IMR-90 (cell line): ENCODE measurements at regions not wholly inside any gene's neighbourhood (a gene's known extent, or its start where the extent isn't known, plus 50 kb on each side); places are given as distances from the start of the nearest gene placed in this dataset.

Experiments used
- ATAC-seq: fragments of 200-7000 bp; cut with Tn5 transposase; 2 replicates; pipeline ENCODE4 v1.9.1; 2020; ENCODE audit warnings: low read depth, mild to moderate bottlenecking, moderate library complexity
- BruUV-seq: library from RNA; stranded (reverse); fragments of 400-500 nt; replicated peaks from 2 replicates; lab custom pipeline; 2021; lab: Mats Ljungman, UMichigan
- CTCF ChIA-PET: fragments of 300-600 bp; formaldehyde crosslinking; extraction: SDS; loops from one replicate; lab custom pipeline; 2021; ENCODE audit warnings: antibody characterized with exemption; lab: Yijun Ruan, JAX
- POLR2A ChIA-PET: fragments of 300-600 bp; sonication (Branson Sonifier 250); formaldehyde crosslinking; loops from one replicate; lab custom pipeline; 2022; ENCODE audit warnings: antibody characterized with exemption; ENCODE audit not compliant: unreplicated experiment; lab: Charles Lee
- DNase-seq: peaks from one replicate; pipeline ENCODE4 v3.0.0; 2013
- H2AFZ ChIP-seq: replicated peaks from 2 replicates; pipeline ENCODE3; 2013; ENCODE audit warnings: low read length, mild to moderate bottlenecking; ENCODE audit not compliant: poor library complexity
- H2AK5ac ChIP-seq: 2 replicates; pipeline ENCODE4 v1.6.1; 2013; ENCODE audit warnings: low read depth, low read length, inconsistent platforms
- H2AK9ac ChIP-seq: replicated peaks from 2 replicates; pipeline ENCODE3; 2013; ENCODE audit warnings: mild to moderate bottlenecking, low read depth, low read length, moderate library complexity; ENCODE audit not compliant: poor library complexity
- H2BK120ac ChIP-seq: 2 replicates; pipeline ENCODE4 v1.6.1; 2013; ENCODE audit warnings: low read depth, low read length, inconsistent platforms
- H2BK15ac ChIP-seq: 3 replicates; pipeline ENCODE4 v1.6.1; 2013; ENCODE audit warnings: low read depth, low read length, inconsistent platforms
- H2BK20ac ChIP-seq: 2 replicates; pipeline ENCODE4 v1.6.1; 2013; ENCODE audit warnings: low read depth, mild to moderate bottlenecking, inconsistent platforms, low read length, moderate library complexity
- H2BK5ac ChIP-seq: 2 replicates; pipeline ENCODE4 v1.6.1; 2013; ENCODE audit warnings: mild to moderate bottlenecking, low read depth, low read length, inconsistent platforms; ENCODE audit not compliant: poor library complexity, severe bottlenecking
- H3K14ac ChIP-seq: replicated peaks from 2 replicates; pipeline ENCODE4 v1.6.1; 2013; ENCODE audit warnings: low read depth, low read length, inconsistent platforms
- H3K18ac ChIP-seq: 2 replicates; pipeline ENCODE4 v1.6.1; 2013; ENCODE audit warnings: low read depth, low read length, control low read depth
- H3K23ac ChIP-seq: 2 replicates; pipeline ENCODE4 v1.6.1; 2013; ENCODE audit warnings: low read depth, low read length, inconsistent platforms
- H3K27ac ChIP-seq: 2 replicates; pipeline ENCODE4 v1.5.1; 2013; ENCODE audit warnings: mild to moderate bottlenecking, control low read depth, low read length; ENCODE audit not compliant: insufficient read depth
- H3K27me3 ChIP-seq: 2 replicates; pipeline ENCODE4 v1.6.1; 2013; ENCODE audit warnings: low read length; ENCODE audit not compliant: control insufficient read depth, insufficient read depth
- H3K36me3 ChIP-seq: 2 replicates; pipeline ENCODE4 v1.6.1; 2013; ENCODE audit warnings: low read length, mixed read lengths; ENCODE audit not compliant: control insufficient read depth, insufficient read depth
- H3K4ac ChIP-seq: 2 replicates; pipeline ENCODE4 v1.6.1; 2013; ENCODE audit warnings: low read depth, low read length, inconsistent platforms
- H3K4me1 ChIP-seq: 2 replicates; pipeline ENCODE4 v1.6.1; 2013; ENCODE audit warnings: low read length, mixed read lengths; ENCODE audit not compliant: control insufficient read depth, insufficient read depth
- H3K4me2 ChIP-seq: 2 replicates; pipeline ENCODE4 v1.6.1; 2013; ENCODE audit warnings: low read depth, mild to moderate bottlenecking, control low read depth, low read length, moderate library complexity
- H3K4me3 ChIP-seq: 2 replicates; pipeline ENCODE4 v1.5.1; 2013; ENCODE audit warnings: low read depth, mild to moderate bottlenecking, control low read depth, low read length, moderate library complexity; ENCODE audit not compliant: insufficient read depth
- H3K56ac ChIP-seq: 2 replicates; pipeline ENCODE4 v1.6.1; 2013; ENCODE audit warnings: low read length, inconsistent platforms; ENCODE audit not compliant: insufficient read depth; ENCODE audit errors: extremely low read depth
- H3K79me1 ChIP-seq, 2 experiments: 2 replicates each; pipeline ENCODE4 v1.6.1; 2013; ENCODE audit warnings: low read length in 2 of 2, inconsistent platforms in 1 of 2, low read depth in 1 of 2
- H3K9ac ChIP-seq: 2 replicates; pipeline ENCODE4 v1.6.1; 2013; ENCODE audit warnings: low read depth, low read length, control low read depth
- H3K9me1 ChIP-seq: 2 replicates; pipeline ENCODE4 v1.6.1; 2013; ENCODE audit warnings: low read length, inconsistent platforms; ENCODE audit not compliant: insufficient read depth
- H3K9me3 ChIP-seq: 2 replicates; pipeline ENCODE4 v1.6.1; 2013; ENCODE audit warnings: low read length; ENCODE audit not compliant: control insufficient read depth, insufficient read depth
- H4K20me1 ChIP-seq: 2 replicates; pipeline ENCODE4 v1.6.1; 2013; ENCODE audit warnings: low read length, inconsistent platforms; ENCODE audit not compliant: insufficient read depth
- H4K5ac ChIP-seq: 2 replicates; pipeline ENCODE4 v1.6.1; 2013; ENCODE audit warnings: mild to moderate bottlenecking, low read depth, low read length, control low read depth
- H4K8ac ChIP-seq, 2 experiments: 2 replicates each; pipeline ENCODE4 v1.6.1; 2013; ENCODE audit warnings: low read depth in 2 of 2, low read length in 2 of 2, control low read depth in 1 of 2, inconsistent platforms in 1 of 2
- H4K91ac ChIP-seq: 2 replicates; pipeline ENCODE4 v1.6.1; 2013; ENCODE audit warnings: low read depth, low read length, inconsistent platforms; ENCODE audit not compliant: insufficient read depth
- CHD1 ChIP-seq: IDR thresholded peaks from 2 replicates; pipeline ENCODE4 v1.6.1; 2012; ENCODE audit warnings: low read depth, low read length, improper control_type of control experiment
- RFX5 ChIP-seq: IDR thresholded peaks from 2 replicates; pipeline ENCODE4 v1.8.0; 2012; ENCODE audit warnings: low read depth, mild to moderate bottlenecking, low read length, moderate library complexity
- USF2 ChIP-seq: fragments of 150-350 bp; IDR thresholded peaks from 2 replicates; pipeline ENCODE4 v1.6.1; 2017; ENCODE audit warnings: mild to moderate bottlenecking, antibody characterized with exemption, low read length, low read depth
- WGBS, 2 experiments: methylation state at CpG; one replicate each; pipeline versions ENCODE4 v1.1.5 to v1.1.7; 2013; ENCODE audit warnings: missing lambda C conversion rate in 2 of 2; ENCODE audit not compliant: insufficient read length in 1 of 2; ENCODE audit errors: extremely low coverage in 2 of 2; 5-methylcytosine and 5-hydroxymethylcytosine counted together
- dilution Hi-C: fragments of 300-500 bp; cut with HindIII; formaldehyde crosslinking; loops from one replicate; pipeline ENCODE4 v1.14.3; 2018; ENCODE audit warnings: low sequenced_read_pairs; ENCODE audit not compliant: unreplicated experiment
- in situ Hi-C: fragments of 300-500 bp; cut with MboI; formaldehyde crosslinking; loops from 3 replicates; pipeline ENCODE4 v1.14.3; 2019; ENCODE audit warnings: low sequenced_read_pairs, inconsistent platforms, mixed read lengths
- intact Hi-C: fragments of 100-400 bp; cut with micrococcal nuclease; formaldehyde crosslinking; loops from 2 replicates; pipeline ENCODE4 v1.10.0; 2022

- Histone ChIP-seq H3K9ac (no peak overlapping the region), H3K4ac (no peak overlapping the region), H2BK5ac (no peak overlapping the region), H2AK9ac (no peak overlapping the region), H3K4me3 (no peak overlapping the region), H2BK20ac (no peak overlapping the region), H3K36me3 (no peaks in the 10 kb centered on the region), H3K9me3 (peaks cover 8% of the 10 kb centered on the region), H3K9me1 (no peaks in the 10 kb centered on the region), H4K5ac (no peak overlapping the region), H3K4me2 (no peak overlapping the region), H2AFZ (no peak overlapping the region), H4K8ac (no peak overlapping the region), H3K56ac (no peak overlapping the region), H3K14ac (no peak overlapping the region), H3K18ac (no peak overlapping the region), H3K4me1 (peaks cover 2% of the 10 kb centered on the region; the same call in 1 of the 2 replicates), H3K23ac (no peak overlapping the region), H3K27ac (no peak overlapping the region), H3K27me3 (peaks cover 71% of the 10 kb centered on the region), H4K20me1 (no peaks in the 10 kb centered on the region), H4K91ac (no peak overlapping the region), H2BK120ac (no peak overlapping the region), H2AK5ac (no peak overlapping the region), H3K79me1 (no peaks in the 10 kb centered on the region), H2BK15ac (no peak overlapping the region)
- TF ChIP-seq CHD1: no peak
- TF ChIP-seq RFX5: no peak
- TF ChIP-seq USF2: no peak
- ChIA-PET CTCF (no interaction called here), POLR2A (no interaction called here)
- dilution Hi-C loops (no loop called here), in situ Hi-C loops (loop anchor here (25.0 kb wide), 2 partner anchors 1596 to 1946 kb away; no protein-coding TSS in a partner anchor), intact Hi-C loops (no loop called here)
- no peak for ATAC-seq
- 28% methylated on average over 12 of the region's 29 CpGs; no CpG with 5 or more reads in 1 of the 2 experiments for WGBS, 2 experiments
- no peak for DNase-seq
- BruUV-seq: no TSS peak
Observed at GRCh38 chr5:50965654-50966375, 299.4 kb downstream of the PARP8 start.
